IMR-90 (cell line): ENCODE measurements at regions not wholly inside any gene's neighbourhood (a gene's known extent, or its start where the extent isn't known, plus 50 kb on each side); places are given as distances from the start of the nearest gene placed in this dataset.

Source experiments
- ATAC-seq: fragments of 200-7000 bp; cut with Tn5 transposase; 2 replicates; pipeline ENCODE4 v1.9.1; 2020; ENCODE audit warnings: low read depth, mild to moderate bottlenecking, moderate library complexity
- BruUV-seq: library from RNA; stranded (reverse); fragments of 400-500 nt; replicated peaks from 2 replicates; lab custom pipeline; 2021; lab: Mats Ljungman, UMichigan
- CTCF ChIA-PET: fragments of 300-600 bp; formaldehyde crosslinking; extraction: SDS; loops from one replicate; lab custom pipeline; 2021; ENCODE audit warnings: antibody characterized with exemption; lab: Yijun Ruan, JAX
- POLR2A ChIA-PET: fragments of 300-600 bp; sonication (Branson Sonifier 250); formaldehyde crosslinking; loops from one replicate; lab custom pipeline; 2022; ENCODE audit warnings: antibody characterized with exemption; ENCODE audit not compliant: unreplicated experiment; lab: Charles Lee
- DNase-seq: peaks from one replicate; pipeline ENCODE4 v3.0.0; 2013
- H2AFZ ChIP-seq: replicated peaks from 2 replicates; pipeline ENCODE3; 2013; ENCODE audit warnings: low read length, mild to moderate bottlenecking; ENCODE audit not compliant: poor library complexity
- H2AK5ac ChIP-seq: 2 replicates; pipeline ENCODE4 v1.6.1; 2013; ENCODE audit warnings: low read depth, low read length, inconsistent platforms
- H2AK9ac ChIP-seq: replicated peaks from 2 replicates; pipeline ENCODE3; 2013; ENCODE audit warnings: mild to moderate bottlenecking, low read depth, low read length, moderate library complexity; ENCODE audit not compliant: poor library complexity
- H2BK120ac ChIP-seq: 2 replicates; pipeline ENCODE4 v1.6.1; 2013; ENCODE audit warnings: low read depth, low read length, inconsistent platforms
- H2BK15ac ChIP-seq: 3 replicates; pipeline ENCODE4 v1.6.1; 2013; ENCODE audit warnings: low read depth, low read length, inconsistent platforms
- H2BK20ac ChIP-seq: 2 replicates; pipeline ENCODE4 v1.6.1; 2013; ENCODE audit warnings: low read depth, mild to moderate bottlenecking, inconsistent platforms, low read length, moderate library complexity
- H2BK5ac ChIP-seq: 2 replicates; pipeline ENCODE4 v1.6.1; 2013; ENCODE audit warnings: mild to moderate bottlenecking, low read depth, low read length, inconsistent platforms; ENCODE audit not compliant: poor library complexity, severe bottlenecking
- H3K14ac ChIP-seq: replicated peaks from 2 replicates; pipeline ENCODE4 v1.6.1; 2013; ENCODE audit warnings: low read depth, low read length, inconsistent platforms
- H3K18ac ChIP-seq: 2 replicates; pipeline ENCODE4 v1.6.1; 2013; ENCODE audit warnings: low read depth, low read length, control low read depth
- H3K23ac ChIP-seq: 2 replicates; pipeline ENCODE4 v1.6.1; 2013; ENCODE audit warnings: low read depth, low read length, inconsistent platforms
- H3K27ac ChIP-seq: 2 replicates; pipeline ENCODE4 v1.5.1; 2013; ENCODE audit warnings: mild to moderate bottlenecking, control low read depth, low read length; ENCODE audit not compliant: insufficient read depth
- H3K27me3 ChIP-seq: 2 replicates; pipeline ENCODE4 v1.6.1; 2013; ENCODE audit warnings: low read length; ENCODE audit not compliant: control insufficient read depth, insufficient read depth
- H3K36me3 ChIP-seq: 2 replicates; pipeline ENCODE4 v1.6.1; 2013; ENCODE audit warnings: low read length, mixed read lengths; ENCODE audit not compliant: control insufficient read depth, insufficient read depth
- H3K4ac ChIP-seq: 2 replicates; pipeline ENCODE4 v1.6.1; 2013; ENCODE audit warnings: low read depth, low read length, inconsistent platforms
- H3K4me1 ChIP-seq: 2 replicates; pipeline ENCODE4 v1.6.1; 2013; ENCODE audit warnings: low read length, mixed read lengths; ENCODE audit not compliant: control insufficient read depth, insufficient read depth
- H3K4me2 ChIP-seq: 2 replicates; pipeline ENCODE4 v1.6.1; 2013; ENCODE audit warnings: low read depth, mild to moderate bottlenecking, control low read depth, low read length, moderate library complexity
- H3K4me3 ChIP-seq: 2 replicates; pipeline ENCODE4 v1.5.1; 2013; ENCODE audit warnings: low read depth, mild to moderate bottlenecking, control low read depth, low read length, moderate library complexity; ENCODE audit not compliant: insufficient read depth
- H3K56ac ChIP-seq: 2 replicates; pipeline ENCODE4 v1.6.1; 2013; ENCODE audit warnings: low read length, inconsistent platforms; ENCODE audit not compliant: insufficient read depth; ENCODE audit errors: extremely low read depth
- H3K79me1 ChIP-seq, 2 experiments: 2 replicates each; pipeline ENCODE4 v1.6.1; 2013; ENCODE audit warnings: low read length in 2 of 2, inconsistent platforms in 1 of 2, low read depth in 1 of 2
- H3K9ac ChIP-seq: 2 replicates; pipeline ENCODE4 v1.6.1; 2013; ENCODE audit warnings: low read depth, low read length, control low read depth
- H3K9me1 ChIP-seq: 2 replicates; pipeline ENCODE4 v1.6.1; 2013; ENCODE audit warnings: low read length, inconsistent platforms; ENCODE audit not compliant: insufficient read depth
- H3K9me3 ChIP-seq: 2 replicates; pipeline ENCODE4 v1.6.1; 2013; ENCODE audit warnings: low read length; ENCODE audit not compliant: control insufficient read depth, insufficient read depth
- H4K20me1 ChIP-seq: 2 replicates; pipeline ENCODE4 v1.6.1; 2013; ENCODE audit warnings: low read length, inconsistent platforms; ENCODE audit not compliant: insufficient read depth
- H4K5ac ChIP-seq: 2 replicates; pipeline ENCODE4 v1.6.1; 2013; ENCODE audit warnings: mild to moderate bottlenecking, low read depth, low read length, control low read depth
- H4K8ac ChIP-seq, 2 experiments: 2 replicates each; pipeline ENCODE4 v1.6.1; 2013; ENCODE audit warnings: low read depth in 2 of 2, low read length in 2 of 2, control low read depth in 1 of 2, inconsistent platforms in 1 of 2
- H4K91ac ChIP-seq: 2 replicates; pipeline ENCODE4 v1.6.1; 2013; ENCODE audit warnings: low read depth, low read length, inconsistent platforms; ENCODE audit not compliant: insufficient read depth
- BHLHE40 ChIP-seq: fragments of 150-350 bp; IDR thresholded peaks from 2 replicates; pipeline ENCODE4 v1.6.1; 2016; ENCODE audit warnings: mild to moderate bottlenecking, low read depth, low read length
- CEBPB ChIP-seq: IDR thresholded peaks from 2 replicates; pipeline ENCODE4 v1.6.1; 2012; ENCODE audit warnings: low read depth, low read length, improper control_type of control experiment
- CHD1 ChIP-seq: IDR thresholded peaks from 2 replicates; pipeline ENCODE4 v1.6.1; 2012; ENCODE audit warnings: low read depth, low read length, improper control_type of control experiment
- CTCF ChIP-seq: conservative IDR thresholded peaks from 2 replicates; pipeline ENCODE4 v1.5.1; 2012; ENCODE audit warnings: mild to moderate bottlenecking, low read depth, low read length, improper control_type of control experiment
- ELK1 ChIP-seq: fragments of 150-350 bp; IDR thresholded peaks from 2 replicates; pipeline ENCODE4 v1.6.1; 2016; ENCODE audit warnings: low read depth, mild to moderate bottlenecking, low read length, moderate library complexity, borderline replicate concordance
- FOS ChIP-seq: fragments of 150-350 bp; IDR thresholded peaks from 2 replicates; pipeline ENCODE4 v1.6.1; 2016; ENCODE audit warnings: low read depth, low read length
- MAFK ChIP-seq: IDR thresholded peaks from 2 replicates; pipeline ENCODE4 v1.6.1; 2012; ENCODE audit warnings: low read depth, low read length, improper control_type of control experiment
- MAZ ChIP-seq: IDR thresholded peaks from 2 replicates; pipeline ENCODE4 v1.6.1; 2012; ENCODE audit warnings: low read depth, mild to moderate bottlenecking, low read length, improper control_type of control experiment, moderate library complexity, borderline replicate concordance
- MXI1 ChIP-seq: IDR thresholded peaks from 2 replicates; pipeline ENCODE4 v1.6.1; 2012; ENCODE audit warnings: low read depth, mild to moderate bottlenecking, low read length, moderate library complexity, borderline replicate concordance
- NFE2L2 ChIP-seq: fragments of 150-350 bp; IDR thresholded peaks from 2 replicates; pipeline ENCODE4 v1.6.1; 2016; ENCODE audit warnings: low read depth, mild to moderate bottlenecking, low read length
- POLR2A ChIP-seq: IDR thresholded peaks from 2 replicates; pipeline ENCODE4 v1.6.1; 2012; ENCODE audit warnings: mild to moderate bottlenecking, low read depth, low read length
- RAD21 ChIP-seq: IDR thresholded peaks from 2 replicates; pipeline ENCODE4 v1.6.1; 2012; ENCODE audit warnings: low read length, improper control_type of control experiment
- RCOR1 ChIP-seq: IDR thresholded peaks from 2 replicates; pipeline ENCODE4 v1.6.1; 2012; ENCODE audit warnings: mild to moderate bottlenecking, low read length, improper control_type of control experiment; ENCODE audit not compliant: insufficient replicate concordance
- RFX5 ChIP-seq: IDR thresholded peaks from 2 replicates; pipeline ENCODE4 v1.8.0; 2012; ENCODE audit warnings: low read depth, mild to moderate bottlenecking, low read length, moderate library complexity
- SMC3 ChIP-seq: fragments of 150-350 bp; IDR thresholded peaks from 2 replicates; pipeline ENCODE4 v1.6.1; 2016; ENCODE audit warnings: low read depth, mild to moderate bottlenecking, antibody characterized with exemption, low read length, moderate library complexity
- USF2 ChIP-seq: fragments of 150-350 bp; IDR thresholded peaks from 2 replicates; pipeline ENCODE4 v1.6.1; 2017; ENCODE audit warnings: mild to moderate bottlenecking, antibody characterized with exemption, low read length, low read depth
- WGBS, 2 experiments: methylation state at CpG; one replicate each; pipeline versions ENCODE4 v1.1.5 to v1.1.7; 2013; ENCODE audit warnings: missing lambda C conversion rate in 2 of 2; ENCODE audit not compliant: insufficient read length in 1 of 2; ENCODE audit errors: extremely low coverage in 2 of 2; 5-methylcytosine and 5-hydroxymethylcytosine counted together
- dilution Hi-C: fragments of 300-500 bp; cut with HindIII; formaldehyde crosslinking; loops from one replicate; pipeline ENCODE4 v1.14.3; 2018; ENCODE audit warnings: low sequenced_read_pairs; ENCODE audit not compliant: unreplicated experiment
- in situ Hi-C: fragments of 300-500 bp; cut with MboI; formaldehyde crosslinking; loops from 3 replicates; pipeline ENCODE4 v1.14.3; 2019; ENCODE audit warnings: low sequenced_read_pairs, inconsistent platforms, mixed read lengths
- intact Hi-C: fragments of 100-400 bp; cut with micrococcal nuclease; formaldehyde crosslinking; loops from 2 replicates; pipeline ENCODE4 v1.10.0; 2022

GRCh38 chr20:40782043-40782368 lies 93.0 kb upstream of the MAFB start:
- 0 out of 2 replicates have a peak, but pooled peaks cover 2% of the 10 kb centered on the region for H3K27me3 ChIP-seq
- no peaks in the 10 kb centered on the region for H3K79me1 ChIP-seq
- H2BK15ac ChIP-seq: no peak overlapping the region
- in situ Hi-C loops (no loop called here), intact Hi-C loops (no loop called here), dilution Hi-C loops (no loop called here)
- no peak overlapping the region for H2BK120ac ChIP-seq
- H3K9me3 ChIP-seq: no peaks in the 10 kb centered on the region
- H4K5ac ChIP-seq: no peak overlapping the region
- POLR2A ChIA-PET: no interaction called here
- no peaks in the 10 kb centered on the region for H3K4me1 ChIP-seq
- ATAC-seq (no peak), DNase-seq (no peak)
- WGBS, 2 experiments: 59% methylated on average over 7 of the region's 11 CpGs; no CpG with 5 or more reads in 1 of the 2 experiments
- H3K27ac ChIP-seq: no peak overlapping the region
- no peak overlapping the region for H3K23ac ChIP-seq
- no peak overlapping the region for H3K56ac ChIP-seq
- no peak overlapping the region for H3K14ac ChIP-seq
- no peak overlapping the region for H4K91ac ChIP-seq
- CTCF ChIA-PET: no interaction called here
- H3K18ac ChIP-seq: no peak overlapping the region
- no peak overlapping the region for H2BK20ac ChIP-seq
- H2BK5ac ChIP-seq: no peak overlapping the region
- H4K8ac ChIP-seq: no peak overlapping the region
- H3K36me3 ChIP-seq: no peaks in the 10 kb centered on the region
- no peak overlapping the region for H2AK9ac ChIP-seq
- no peak overlapping the region for H3K9ac ChIP-seq
- H3K4me3 ChIP-seq: no peak overlapping the region
- no peak overlapping the region for H2AK5ac ChIP-seq
- no peak overlapping the region for H3K4me2 ChIP-seq
- BruUV-seq: no TSS peak
- no peaks in the 10 kb centered on the region for H3K9me1 ChIP-seq
- TF ChIP-seq POLR2A: no peak
- TF ChIP-seq RFX5: no peak
- no peak for TF ChIP-seq MAZ
- TF ChIP-seq RCOR1: no peak
- no peak for TF ChIP-seq MXI1
- no peak for TF ChIP-seq RAD21
- no peak for TF ChIP-seq CTCF
- TF ChIP-seq NFE2L2: no peak
- TF ChIP-seq CHD1: no peak
- no peak for TF ChIP-seq BHLHE40
- TF ChIP-seq MAFK: no peak
- no peak for TF ChIP-seq FOS
- TF ChIP-seq SMC3: no peak
- TF ChIP-seq ELK1: no peak
- no peak for TF ChIP-seq USF2
- no peak for TF ChIP-seq CEBPB
- no peak overlapping the region for H2AFZ ChIP-seq
- no peak overlapping the region for H3K4ac ChIP-seq
- H4K20me1 ChIP-seq: no peaks in the 10 kb centered on the region
